Hepatic stellate cell (primary cell): ENCODE measurements at regions not wholly inside any gene's neighbourhood (a gene's known extent, or its start where the extent isn't known, plus 50 kb on each side); places are given as distances from the start of the nearest gene placed in this dataset.

ENCODE experiments used
- DNase-seq: peaks from one replicate; pipeline ENCODE4 v3.0.0; 2011; ENCODE audit warnings: low spot score

DNA sequence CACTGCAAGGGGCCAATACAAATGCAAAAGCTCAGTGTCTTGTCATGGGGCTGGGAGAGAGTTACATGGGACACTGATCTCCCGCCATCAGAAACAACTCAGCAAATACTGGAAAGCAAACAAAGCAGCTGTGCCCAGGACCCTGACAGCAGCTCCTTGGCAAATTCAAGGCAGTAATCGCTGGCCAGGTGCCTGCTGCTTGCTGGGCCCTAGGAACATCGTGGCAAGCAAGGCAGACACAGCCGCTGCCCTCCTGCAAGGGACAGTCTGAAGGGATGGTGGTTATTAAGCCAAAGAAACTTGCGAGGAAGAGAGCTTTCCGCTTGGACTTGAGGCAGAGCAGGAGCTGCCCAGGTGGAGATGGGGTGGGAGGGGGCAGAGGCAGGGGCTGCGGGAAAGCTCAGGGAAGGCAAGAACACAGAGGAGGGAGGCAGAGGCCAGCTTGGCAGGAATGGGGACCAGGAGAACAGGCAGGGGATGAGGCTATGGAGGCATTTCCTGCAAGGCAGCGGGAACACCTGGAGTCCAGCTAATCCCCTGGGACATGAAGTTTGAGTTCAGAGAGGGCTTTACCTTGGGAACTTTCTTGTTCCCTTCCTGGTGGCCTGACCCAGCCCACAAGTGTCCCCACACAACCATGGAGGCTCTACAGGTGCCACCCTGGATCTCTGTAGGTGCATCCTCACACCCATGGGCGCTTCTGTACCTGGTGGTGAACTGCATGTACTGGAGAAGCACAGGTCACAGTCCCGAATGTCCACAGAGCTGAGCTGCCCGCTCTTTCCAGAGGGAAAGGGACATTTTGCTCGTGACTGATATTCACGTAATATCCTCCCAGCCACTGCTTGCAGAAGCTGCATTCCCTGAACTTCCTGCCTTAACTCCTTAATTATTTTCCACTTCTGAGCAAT lies 78.7 kb upstream of the ATP2B2 start:
- DNase-seq: no peak

DNA sequence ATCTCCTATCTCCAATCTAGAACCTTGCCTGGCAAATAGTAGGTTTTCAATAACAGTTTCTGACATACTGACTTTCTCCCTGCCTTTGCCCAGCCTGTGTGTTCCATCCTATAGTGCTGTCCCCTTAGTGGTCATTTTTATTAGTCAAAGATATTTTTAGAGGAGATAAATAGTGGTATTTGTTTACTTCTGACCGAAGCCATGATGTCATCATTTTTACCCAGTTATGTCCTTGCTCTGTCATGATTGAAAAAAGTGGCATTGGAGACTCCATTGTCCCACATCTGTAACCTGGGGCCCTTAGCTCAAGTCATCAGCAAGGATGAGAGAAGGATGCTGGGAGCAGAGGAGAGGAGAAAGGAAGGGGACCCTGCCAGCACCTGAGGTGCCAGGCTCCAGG lies 80.6 kb upstream of the ATP2B2 start:
- no peak for DNase-seq

- DNase-seq: peak; percentile 65
These were observed 89.5 kb upstream of the ATP2B2 start for GRCh38 chr3:10594915-10595314.

- DNase-seq: no peak
These were observed 91.5 kb upstream of the ATP2B2 start for GRCh38 chr3:10596746-10597448.

GRCh38 chr3:10597733-10598132 lies 92.3 kb upstream of the ATP2B2 start:
- DNase-seq: no peak

DNA sequence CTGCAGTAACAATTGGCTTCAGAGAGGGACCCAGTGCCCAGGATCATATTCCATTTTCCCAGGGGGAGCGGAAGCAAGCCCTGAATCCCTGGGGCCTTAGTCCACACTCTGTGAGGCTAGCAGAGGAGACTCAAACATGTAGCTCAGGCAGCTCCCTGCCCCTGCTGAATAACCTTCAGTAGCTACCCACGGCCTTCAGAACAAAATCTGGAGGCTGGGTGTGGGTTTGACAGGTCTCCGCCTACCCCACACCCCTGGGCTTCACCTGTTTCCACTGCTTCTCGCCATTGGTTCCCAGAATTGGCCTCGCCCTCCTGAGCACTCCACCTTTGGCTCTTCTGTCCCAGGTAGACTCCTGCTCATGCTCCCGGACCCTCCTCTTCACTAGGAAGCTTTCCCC lies 93.6 kb upstream of the ATP2B2 start:
- no peak for DNase-seq

- DNase-seq: no peak
These were observed 94.1 kb upstream of the ATP2B2 start for GRCh38 chr3:10599444-10599843.

DNA sequence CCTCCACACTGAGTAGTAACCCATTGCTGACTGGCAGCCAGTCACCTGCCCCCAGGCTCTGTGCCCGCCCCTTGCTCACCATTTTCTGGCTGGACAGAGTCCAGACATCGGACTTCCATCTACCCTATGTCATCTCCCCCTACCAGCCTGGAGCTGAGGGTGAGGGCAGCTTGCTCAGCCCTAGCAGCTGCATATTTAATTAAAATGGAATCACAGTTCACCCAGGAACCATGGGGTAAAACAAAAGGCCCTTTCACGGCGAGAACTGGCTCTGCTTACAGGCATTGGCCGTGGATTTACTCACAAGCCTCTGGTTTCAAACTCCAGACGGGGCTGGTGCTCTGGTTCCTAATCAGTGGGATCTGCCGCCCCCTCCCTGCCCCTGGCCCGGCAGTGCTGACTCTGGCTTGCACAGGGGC lies 94.9 kb upstream of the ATP2B2 start:
- DNase-seq: no peak

- no peak for DNase-seq
These were observed 95.3 kb upstream of the ATP2B2 start for GRCh38 chr3:10600726-10601125.

DNA sequence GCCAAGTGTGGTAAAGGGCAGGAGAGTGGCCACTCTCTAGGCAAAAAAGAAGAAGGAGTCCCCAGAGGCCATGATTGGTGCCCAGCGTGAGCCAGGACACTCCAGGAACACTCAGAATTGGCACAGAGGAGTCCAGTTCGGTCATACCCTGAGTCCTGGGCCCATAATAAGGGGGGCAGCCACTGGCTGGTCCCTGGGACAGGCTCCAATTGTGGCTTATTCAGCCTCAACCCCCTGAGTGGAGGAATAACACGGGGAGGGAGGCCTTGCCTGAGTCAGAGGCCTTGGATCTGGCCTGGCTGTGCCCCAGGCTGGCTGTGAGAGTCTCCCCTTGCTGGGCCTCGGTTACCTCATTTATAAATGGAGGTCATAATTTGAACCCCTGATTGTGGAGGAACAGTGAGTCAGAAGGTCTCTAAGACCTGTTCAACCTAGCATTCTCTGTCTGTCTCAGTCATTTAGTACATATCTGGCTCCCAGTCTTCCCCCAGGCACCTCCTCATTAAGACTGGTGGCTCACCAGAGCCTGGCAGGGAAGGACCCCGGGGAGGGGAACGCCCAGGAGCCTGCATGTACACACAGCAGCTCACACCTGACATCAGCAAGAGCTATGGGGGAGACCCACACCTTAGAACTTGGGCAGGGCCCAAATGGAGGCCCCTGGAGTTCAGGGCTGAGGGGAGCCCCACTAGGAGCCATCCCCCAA lies 95.9 kb upstream of the ATP2B2 start:
- DNase-seq: no peak

DNA sequence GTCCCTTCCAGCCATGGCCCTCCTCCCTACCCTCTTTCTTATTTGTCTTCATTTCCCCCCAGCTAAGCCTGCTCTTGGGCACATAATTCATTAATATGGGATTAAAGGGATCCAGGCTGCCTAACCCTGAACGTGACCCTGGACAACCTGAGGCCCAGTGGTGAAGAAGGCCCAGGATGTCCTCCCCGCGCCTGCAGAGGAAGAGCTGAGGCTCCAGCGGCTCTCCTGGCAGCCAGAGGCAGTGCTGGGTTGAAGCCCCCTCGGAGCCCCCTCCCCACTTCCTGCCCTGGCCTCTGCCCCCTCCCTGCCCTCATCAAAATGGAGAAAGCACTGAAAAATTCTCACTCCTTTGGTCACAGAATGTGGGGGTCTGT lies 96.5 kb upstream of the ATP2B2 start:
- DNase-seq: no peak

DNA sequence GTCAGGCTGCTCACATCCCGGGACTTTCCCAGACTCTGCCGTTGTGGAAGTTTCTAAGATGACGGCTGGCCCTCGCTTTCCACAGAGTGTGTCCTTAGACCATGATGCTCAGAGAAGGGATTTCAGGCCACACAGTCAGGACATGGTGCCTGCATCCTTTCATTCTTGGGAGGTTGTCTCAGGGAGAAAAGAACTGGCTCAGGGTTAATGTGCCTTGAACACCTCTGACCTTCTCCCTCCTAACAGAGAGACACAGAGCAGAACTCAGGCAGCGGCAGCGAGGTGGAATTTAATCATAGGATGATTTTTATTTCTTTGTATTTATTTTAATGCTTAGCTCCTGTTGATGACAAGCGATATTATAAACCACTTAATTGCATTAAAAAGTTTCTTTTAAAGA lies 96.9 kb upstream of the ATP2B2 start:
- DNase-seq: no peak

GRCh38 chr3:10602769-10603768 lies 97.7 kb upstream of the ATP2B2 start:
- DNase-seq: no peak

- no peak for DNase-seq
These were observed 103.7 kb upstream of the ATP2B2 start for GRCh38 chr3:10609134-10609533.

DNA sequence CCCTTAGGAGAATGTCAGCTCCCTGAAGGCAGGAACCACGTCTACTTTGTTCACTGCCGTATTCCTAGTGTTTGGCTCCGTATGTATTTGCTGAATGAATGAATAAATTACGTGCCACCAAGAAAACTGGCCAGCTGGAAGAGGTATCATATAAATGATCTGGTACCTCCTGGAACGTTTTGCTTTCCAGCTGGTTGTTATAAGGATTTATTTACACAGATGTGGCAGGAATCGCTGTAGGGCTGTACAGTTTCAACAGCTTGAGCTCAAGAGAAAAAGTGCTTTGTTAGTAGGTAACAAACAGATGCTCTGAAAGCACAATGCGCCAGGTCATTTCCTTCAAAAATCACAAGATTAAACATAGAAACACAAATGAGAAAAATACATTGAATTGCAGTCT lies 108.8 kb upstream of the ATP2B2 start:
- DNase-seq: no peak

DNA sequence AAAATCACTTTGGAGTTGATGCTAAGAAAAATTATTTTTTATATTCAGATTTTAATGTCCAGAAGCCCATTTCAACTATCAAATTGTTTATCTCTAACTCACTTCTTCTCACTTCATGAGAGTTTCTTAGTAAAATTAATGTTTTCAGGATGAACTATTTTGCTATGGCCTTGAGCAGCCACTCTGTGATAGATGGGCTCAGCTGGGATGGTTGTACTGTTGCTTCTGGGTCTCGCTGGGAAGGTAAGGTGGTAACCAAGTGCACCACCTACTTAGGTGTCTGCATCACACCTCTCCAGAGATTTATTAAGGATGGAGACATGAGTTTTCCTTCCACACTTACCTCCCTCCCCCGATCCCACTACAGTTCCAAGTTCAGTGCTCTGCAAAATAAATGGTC lies 110.3 kb upstream of the ATP2B2 start:
- no peak for DNase-seq

DNA sequence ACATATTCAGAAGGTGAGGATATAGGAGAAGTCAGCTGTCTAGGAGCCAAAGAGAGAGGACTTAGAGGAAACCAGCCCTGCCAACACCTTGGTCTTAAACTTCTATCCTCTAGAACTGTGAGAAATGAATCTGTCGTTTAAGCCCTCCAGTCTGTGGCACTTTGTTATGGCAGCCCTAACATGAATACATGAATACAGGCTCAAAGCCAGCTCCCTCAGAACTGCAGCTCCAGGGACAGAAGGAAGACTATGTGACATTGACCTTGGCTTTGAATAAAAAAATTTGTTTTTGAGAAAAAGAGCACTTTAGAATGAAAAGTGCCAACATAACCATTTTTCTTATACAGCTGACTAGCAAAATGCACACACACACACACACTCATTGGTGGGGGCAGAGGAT lies 110.9 kb upstream of the ATP2B2 start:
- DNase-seq: no peak

DNA sequence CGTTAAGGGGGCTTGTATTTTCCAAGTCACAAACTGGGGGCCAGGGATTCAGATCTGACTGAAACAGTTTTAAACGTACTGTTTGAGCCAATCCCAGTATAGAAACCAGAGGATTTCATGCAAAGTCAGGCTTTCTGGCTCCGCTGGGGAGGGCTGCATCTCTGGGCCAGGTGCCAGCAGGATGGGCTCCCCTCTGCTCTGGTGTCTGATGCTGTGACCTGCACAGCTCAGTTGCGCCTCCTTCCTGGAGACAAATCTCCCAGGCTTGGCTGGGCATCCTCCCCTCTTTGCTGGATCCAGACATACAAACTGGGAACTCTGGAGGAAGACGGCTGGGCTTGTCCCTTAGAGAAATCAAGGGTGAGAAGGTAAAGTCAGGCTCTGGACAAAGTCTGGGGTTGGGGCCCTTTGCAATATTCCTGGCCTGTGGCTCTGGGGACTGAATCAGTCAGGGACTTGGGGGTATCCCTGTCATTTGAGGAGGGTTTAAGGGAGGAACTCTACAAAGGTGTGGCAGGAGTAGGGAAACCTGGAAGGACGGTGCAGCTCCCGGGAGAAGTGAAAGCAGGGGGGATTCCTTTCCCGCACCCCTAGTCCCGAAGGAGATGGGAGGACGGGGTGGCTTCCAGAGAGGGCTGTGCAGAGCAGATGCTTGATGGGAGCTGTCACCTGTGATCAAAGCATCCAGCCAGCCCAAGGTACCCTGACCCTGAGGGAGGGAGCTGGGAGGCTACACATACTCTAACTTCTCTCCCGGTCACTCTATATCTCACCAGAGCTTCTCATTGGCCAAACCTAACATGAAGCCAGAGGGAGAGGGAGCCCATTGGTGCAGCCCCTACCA lies 114.8 kb upstream of the ATP2B2 start:
- DNase-seq: no peak

DNA sequence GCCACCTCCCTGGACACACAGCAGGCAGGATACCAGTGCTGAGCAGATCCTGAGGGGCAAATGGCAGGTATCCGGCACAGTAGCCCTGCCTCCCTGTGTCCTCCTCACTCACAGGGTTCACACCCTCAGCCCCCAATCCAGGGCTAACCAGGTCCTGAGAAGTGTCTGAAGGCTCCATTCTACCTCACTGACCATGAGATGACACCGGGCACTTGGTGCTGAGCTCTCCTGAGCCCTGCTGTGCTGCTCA lies 115.4 kb upstream of the ATP2B2 start:
- no peak for DNase-seq

DNA sequence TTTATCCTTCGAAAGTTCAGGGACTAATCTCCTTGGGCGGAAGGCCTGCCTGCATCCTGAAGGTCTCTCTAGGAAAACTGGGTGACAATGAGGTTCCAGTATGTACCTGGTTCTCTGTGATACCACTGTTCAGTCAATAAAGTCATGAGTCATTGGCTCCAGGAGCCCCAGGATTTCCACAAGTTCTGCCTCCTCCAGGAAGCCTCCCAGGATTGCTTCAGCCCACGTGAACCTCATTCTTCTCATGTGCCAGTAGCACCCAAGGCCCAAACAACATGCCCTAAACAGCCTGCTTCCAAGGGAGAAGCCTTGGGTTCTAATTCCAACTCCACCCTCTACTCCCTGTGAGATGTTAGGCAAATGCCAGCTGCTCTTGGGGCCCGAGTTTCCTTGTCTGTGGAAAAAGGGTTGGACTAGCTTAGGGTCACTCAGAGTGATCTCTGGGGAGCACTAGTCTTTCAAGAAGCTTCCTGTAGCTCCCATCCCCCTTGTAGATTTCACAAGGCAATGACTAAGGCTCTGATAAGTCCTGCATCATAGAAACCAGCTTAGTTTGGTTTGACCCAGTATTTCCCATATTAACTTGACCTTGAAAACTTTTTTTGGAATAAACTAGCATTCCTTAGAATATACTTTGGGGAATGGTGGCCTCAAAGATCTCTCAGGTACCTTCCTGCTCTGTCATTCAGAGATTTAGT lies 118.3 kb upstream of the ATP2B2 start:
- no peak for DNase-seq
